Thyroid gland (tissue), 4 donors: ENCODE measurements at regions not wholly inside any gene's neighbourhood (a gene's known extent, or its start where the extent isn't known, plus 50 kb on each side); places are given as distances from the start of the nearest gene placed in this dataset.

ENCODE experiments used
- DNase-seq, 2 donors: peaks; one replicate each; pipeline ENCODE4 v3.0.0-alpha.2; 2019
- H3K27ac ChIP-seq, 3 donors: fragments of 200-600 bp; sonication (generic); 1 replicate in 2 of 3; 2 replicates in 1 of 3; pipeline ENCODE4 v1.5.1; 2016 to 2019; ENCODE audit warnings: mild to moderate bottlenecking in 1 of 3, moderate library complexity in 1 of 3
- H3K27me3 ChIP-seq: fragments of 200-600 bp; sonication (generic); one replicate; pipeline ENCODE4 v1.5.1; 2019
- H3K36me3 ChIP-seq, 2 donors: fragments of 200-600 bp; sonication (generic); one replicate each; pipeline ENCODE4 v1.5.1; 2016 to 2019
- H3K4me1 ChIP-seq, 2 donors: fragments of 200-600 bp; sonication (generic); one replicate each; pipeline ENCODE4 v1.5.1; 2017 to 2019
- H3K4me3 ChIP-seq, 3 donors: fragments of 200-600 bp; sonication (generic); replicated peaks in 1 of 3; 1 replicate in 2 of 3; 2 replicates in 1 of 3; pipeline ENCODE4 v1.5.1; 2016; ENCODE audit warnings: mild to moderate bottlenecking in 1 of 3
- H3K9me3 ChIP-seq: fragments of 200-600 bp; sonication (generic); one replicate; pipeline ENCODE4 v1.5.1; 2017
- CTCF ChIP-seq, 6 experiments: fragments of 200-600 bp in 3 of 6; fragments of 450-650 bp in 3 of 6; sonication (generic) in 3 of 6; IDR thresholded peaks; one replicate each; pipeline ENCODE4 v1.5.1; 2016 to 2019; ENCODE audit warnings: antibody characterized with exemption in 6 of 6, mild to moderate bottlenecking in 2 of 6, inconsistent platforms in 1 of 6, moderate library complexity in 1 of 6
- POLR2A ChIP-seq, 2 donors: fragments of 450-650 bp; IDR thresholded peaks; one replicate each; pipeline ENCODE4 v1.6.1; 2017; ENCODE audit warnings: antibody characterized with exemption in 2 of 2, mild to moderate bottlenecking in 2 of 2, moderate library complexity in 1 of 2
- WGBS, 2 donors: methylation state at CpG; one replicate each; pipeline ENCODE4 v1.1.5; 2017; 5-methylcytosine and 5-hydroxymethylcytosine counted together
- intact Hi-C: fragments of 100-400 bp; cut with DNase I; formaldehyde crosslinking; loops from one replicate; pipeline ENCODE4 v1.15.1; 2023

- no peak for TF ChIP-seq CTCF (IDR thresholded peaks at IDR 0.05)
- intact Hi-C loops = no loop called here
- Histone ChIP-seq H3K27ac (no peak overlapping the region), H3K9me3 (no peaks in the 10 kb centered on the region), H3K36me3 (no peaks in the 10 kb centered on the region), H3K27me3 (no peaks in the 10 kb centered on the region), H3K4me3 (no peak overlapping the region), H3K4me1 (no peaks in the 10 kb centered on the region)
- DNase-seq = no peak
- WGBS, 2 donors = 92 to 97% methylated on average over 5 of the region's 5 CpGs
Observed at GRCh38 chr11:115993590-115993989, 489.4 kb upstream of the CADM1 start.

GRCh38 chr11:115990004-115990447 is 485.8 kb upstream of the CADM1 start:
- H3K27ac ChIP-seq = no peak overlapping the region
- 34 to 48% methylated on average over 19 of the region's 19 CpGs for WGBS, 2 donors
- H3K36me3 ChIP-seq = no peaks in the 10 kb centered on the region
- intact Hi-C loops = no loop called here
- no peak for TF ChIP-seq POLR2A (IDR thresholded peaks at IDR 0.05)
- TF ChIP-seq CTCF (IDR thresholded peaks at IDR 0.05) = peak in 5 of 6 experiments; percentile 24 to 66 (median 43)
- H3K4me3 ChIP-seq = no peak overlapping the region
- H3K4me1 ChIP-seq = no peaks in the 10 kb centered on the region
- no peaks in the 10 kb centered on the region for H3K9me3 ChIP-seq
- no peaks in the 10 kb centered on the region for H3K27me3 ChIP-seq
- peak in 1 of 2 donors; percentile 7 for DNase-seq

GRCh38 chr11:115985896-115986295 is 481.7 kb upstream of the CADM1 start:
- Histone ChIP-seq H3K9me3 (no peaks in the 10 kb centered on the region), H3K36me3 (no peaks in the 10 kb centered on the region), H3K27ac (no peak overlapping the region), H3K27me3 (no peaks in the 10 kb centered on the region), H3K4me1 (peaks cover 0 to 9% of the 10 kb centered on the region in 2 donors), H3K4me3 (no peak overlapping the region)
- 96 to 97% methylated on average over 6 of the region's 6 CpGs for WGBS, 2 donors
- DNase-seq = no peak
- intact Hi-C loops = no loop called here
- no peak for TF ChIP-seq POLR2A (IDR thresholded peaks at IDR 0.05)
- TF ChIP-seq CTCF (IDR thresholded peaks at IDR 0.05) = no peak

GRCh38 chr11:115984228-115984627 is 480.0 kb upstream of the CADM1 start:
- Histone ChIP-seq H3K27me3 (no peaks in the 10 kb centered on the region), H3K36me3 (no peaks in the 10 kb centered on the region), H3K9me3 (no peaks in the 10 kb centered on the region), H3K27ac (no peak overlapping the region), H3K4me3 (no peak overlapping the region), H3K4me1 (peaks cover 0 to 9% of the 10 kb centered on the region in 2 donors)
- TF ChIP-seq POLR2A (IDR thresholded peaks at IDR 0.05) (no peak), CTCF (IDR thresholded peaks at IDR 0.05) (no peak)
- DNase-seq = no peak
- WGBS, 2 donors = 100% methylated on average over 2 of the region's 2 CpGs
- intact Hi-C loops = no loop called here

- DNase-seq = no peak
- intact Hi-C loops = no loop called here
- 80 to 82% methylated on average over 4 of the region's 4 CpGs for WGBS, 2 donors
Observed at GRCh38 chr11:115982666-115983065, 478.5 kb upstream of the CADM1 start.

More at GRCh38 chr11:115982666-115983065, 478.5 kb upstream of the CADM1 start:
- no peak for TF ChIP-seq POLR2A (IDR thresholded peaks at IDR 0.05)
- H3K27ac ChIP-seq = no peak overlapping the region
- H3K9me3 ChIP-seq = no peaks in the 10 kb centered on the region
- no peaks in the 10 kb centered on the region for H3K36me3 ChIP-seq
- no peak overlapping the region for H3K4me3 ChIP-seq
- peaks cover 0 to 9% of the 10 kb centered on the region in 2 donors for H3K4me1 ChIP-seq
- H3K27me3 ChIP-seq = no peaks in the 10 kb centered on the region
